Stomach smooth muscle (tissue), 2 donors: ENCODE measurements at regions not wholly inside any gene's neighbourhood (a gene's known extent, or its start where the extent isn't known, plus 50 kb on each side); places are given as distances from the start of the nearest gene placed in this dataset.
"Not testable (repeated sequence)": the region's sequence is repeated elsewhere in the genome, so short reads cannot be mapped to it uniquely, and the experiment has no call there.

ENCODE experiments used
- H3K27ac ChIP-seq: one replicate; pipeline ENCODE4 v1.7.0; 2013; ENCODE audit warnings: mild to moderate bottlenecking, low read length, inconsistent platforms
- H3K27me3 ChIP-seq, 2 donors: one replicate each; pipeline ENCODE4 v1.7.0; 2013; ENCODE audit warnings: low read length in 2 of 2; ENCODE audit not compliant: insufficient read depth in 2 of 2, control insufficient read depth in 1 of 2
- H3K36me3 ChIP-seq, 2 donors: one replicate each; pipeline ENCODE4 v1.7.0; 2013; ENCODE audit warnings: low read length in 2 of 2; ENCODE audit not compliant: control insufficient read depth in 2 of 2, insufficient read depth in 2 of 2
- H3K4me1 ChIP-seq: one replicate; pipeline ENCODE4 v1.7.0; 2013; ENCODE audit warnings: low read length; ENCODE audit not compliant: control insufficient read depth, insufficient read depth
- H3K4me3 ChIP-seq, 2 donors: one replicate each; pipeline ENCODE4 v1.7.0; 2013; ENCODE audit warnings: low read length in 2 of 2
- H3K9ac ChIP-seq, 2 donors: one replicate each; pipeline ENCODE4 v1.7.0; 2013; ENCODE audit warnings: low read length in 2 of 2, mild to moderate bottlenecking in 1 of 2
- H3K9me3 ChIP-seq, 2 donors: one replicate each; pipeline ENCODE4 v1.7.0; 2013; ENCODE audit warnings: low read length in 2 of 2; ENCODE audit not compliant: control insufficient read depth in 2 of 2
- donor health status: healthy.
- donor health status: Pancreatic carcinoma.

DNA sequence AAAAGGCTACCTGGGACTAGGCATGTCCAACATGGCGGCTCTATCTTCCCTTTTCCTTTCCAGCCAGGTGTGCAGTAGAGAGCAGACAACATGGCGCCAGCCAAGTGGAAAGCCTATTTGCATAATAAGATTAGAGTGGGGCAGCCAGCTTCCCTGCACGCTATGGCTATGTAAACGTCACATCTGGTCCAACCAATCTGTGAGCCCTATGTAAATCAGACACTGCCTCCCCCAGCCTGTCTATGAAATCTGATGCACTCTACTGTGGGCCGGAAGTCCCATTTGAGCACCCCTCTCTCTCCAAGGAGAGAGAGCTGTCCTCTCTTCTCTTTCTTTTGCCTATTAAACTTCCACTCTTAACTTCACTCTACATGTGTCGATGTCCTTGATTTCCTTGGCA lies 984.9 kb upstream of the AUTS2 start:
- no peak overlapping the region for H3K4me3 ChIP-seq
- no peaks in the 10 kb centered on the region for H3K36me3 ChIP-seq
- H3K9ac ChIP-seq = no peak overlapping the region
- H3K27me3 ChIP-seq = no peaks in the 10 kb centered on the region
- H3K4me1 ChIP-seq = no peaks in the 10 kb centered on the region
- H3K27ac ChIP-seq = no peak overlapping the region
- H3K9me3 ChIP-seq = peaks cover 3 to 25% of the 10 kb centered on the region in 2 donors

GRCh38 chr7:68613897-68614296 lies 984.4 kb upstream of the AUTS2 start:
- H3K4me1 ChIP-seq = no peaks in the 10 kb centered on the region
- H3K9me3 ChIP-seq = peaks cover 0 to 22% of the 10 kb centered on the region in 2 donors
- H3K27me3 ChIP-seq = no peaks in the 10 kb centered on the region
- H3K27ac ChIP-seq = no peak overlapping the region
- H3K4me3 ChIP-seq = no peak overlapping the region
- no peak overlapping the region for H3K9ac ChIP-seq
- H3K36me3 ChIP-seq = no peaks in the 10 kb centered on the region

DNA sequence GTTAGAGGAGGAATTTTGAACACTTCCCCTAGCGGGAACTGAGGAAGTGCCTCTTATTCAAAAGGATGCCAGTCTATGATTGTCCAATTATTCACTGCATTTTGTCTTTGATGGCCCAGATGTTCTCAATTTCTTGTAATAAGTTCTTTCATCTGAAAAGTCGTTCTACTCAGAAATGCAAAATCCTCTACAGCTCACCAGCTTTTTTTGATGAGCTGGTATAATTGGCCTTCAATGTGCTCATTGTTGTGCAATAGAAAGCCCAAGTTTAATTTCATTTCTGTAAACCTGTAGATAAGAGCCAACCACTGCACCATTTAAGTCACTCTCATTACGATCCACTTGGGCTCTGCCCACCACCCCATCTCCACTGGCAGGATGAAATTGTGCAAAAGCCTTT lies 978.7 kb upstream of the AUTS2 start:
- Histone ChIP-seq H3K27me3 (no peaks in the 10 kb centered on the region), H3K4me3 (no peak overlapping the region), H3K9ac (no peak overlapping the region), H3K4me1 (no peaks in the 10 kb centered on the region), H3K27ac (no peak overlapping the region), H3K9me3 (peaks cover 0 to 20% of the 10 kb centered on the region in 2 donors), H3K36me3 (no peaks in the 10 kb centered on the region)

GRCh38 chr7:68622500-68622899 lies 975.8 kb upstream of the AUTS2 start:
- no peaks in the 10 kb centered on the region for H3K4me1 ChIP-seq
- no peak overlapping the region for H3K9ac ChIP-seq
- no peak overlapping the region for H3K4me3 ChIP-seq
- H3K36me3 ChIP-seq = no peaks in the 10 kb centered on the region
- peaks cover 0 to 3% of the 10 kb centered on the region in 2 donors for H3K9me3 ChIP-seq
- H3K27me3 ChIP-seq = no peaks in the 10 kb centered on the region
- no peak overlapping the region for H3K27ac ChIP-seq

GRCh38 chr7:68623030-68623429 lies 975.2 kb upstream of the AUTS2 start:
- Histone ChIP-seq H3K36me3 (no peaks in the 10 kb centered on the region), H3K9me3 (no peaks in the 10 kb centered on the region), H3K27ac (no peak overlapping the region), H3K27me3 (no peaks in the 10 kb centered on the region), H3K9ac (no peak overlapping the region), H3K4me3 (no peak overlapping the region), H3K4me1 (no peaks in the 10 kb centered on the region)

- no peaks in the 10 kb centered on the region for H3K4me1 ChIP-seq
- no peak overlapping the region for H3K9ac ChIP-seq
- H3K27me3 ChIP-seq = no peaks in the 10 kb centered on the region
- no peaks in the 10 kb centered on the region for H3K9me3 ChIP-seq
- H3K36me3 ChIP-seq = no peaks in the 10 kb centered on the region
- no peak overlapping the region for H3K27ac ChIP-seq
- no peak overlapping the region for H3K4me3 ChIP-seq
Observed at GRCh38 chr7:68627247-68627864, 970.9 kb upstream of the AUTS2 start.

- H3K9ac ChIP-seq, H3K4me3 ChIP-seq, H3K27me3 ChIP-seq, H3K4me1 ChIP-seq, H3K27ac ChIP-seq, H3K36me3 ChIP-seq, H3K9me3 ChIP-seq: not testable (repeated sequence)
Observed at GRCh38 chr7:68630914-68631313, 967.4 kb upstream of the AUTS2 start.

DNA sequence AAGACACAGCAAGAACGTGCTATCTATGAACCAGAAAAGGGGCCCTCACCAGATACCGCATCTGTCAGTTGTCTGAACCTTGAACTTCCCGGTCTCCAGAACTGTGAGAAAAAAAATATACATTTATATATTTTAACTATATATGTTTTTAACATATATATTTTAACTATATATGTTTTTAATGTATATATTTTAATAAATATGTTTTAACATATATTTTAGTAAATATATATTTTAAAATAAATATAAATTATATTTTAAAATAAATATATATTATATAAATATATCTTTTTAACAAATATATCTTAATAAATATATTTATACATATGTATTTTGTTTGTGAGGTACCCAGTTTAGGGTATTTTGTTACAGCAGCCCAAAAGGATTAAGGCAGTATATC lies 958.2 kb upstream of the AUTS2 start:
- H3K9me3 ChIP-seq = peaks cover 0 to 8% of the 10 kb centered on the region in 2 donors
- no peaks in the 10 kb centered on the region for H3K4me1 ChIP-seq
- H3K27ac ChIP-seq = no peak overlapping the region
- no peaks in the 10 kb centered on the region for H3K36me3 ChIP-seq
- H3K4me3 ChIP-seq = no peak overlapping the region
- H3K9ac ChIP-seq = no peak overlapping the region
- no peaks in the 10 kb centered on the region for H3K27me3 ChIP-seq

DNA sequence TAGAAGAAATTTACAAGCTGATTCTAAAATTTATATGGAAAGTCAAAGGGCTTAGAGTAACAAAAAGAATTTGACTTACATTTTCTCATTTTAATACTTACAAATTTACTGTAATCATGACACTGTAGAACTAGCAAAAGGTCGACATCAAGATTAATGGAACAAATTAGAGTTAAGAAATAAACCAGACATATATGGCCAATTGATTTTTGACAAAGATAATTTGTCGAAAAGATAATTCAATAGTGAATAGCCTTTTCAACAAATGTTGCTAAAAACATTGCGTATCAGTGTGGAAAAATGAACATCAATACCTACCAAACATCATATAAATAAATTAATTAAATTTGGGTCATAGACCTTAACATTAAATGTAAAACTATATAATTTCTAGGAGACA lies 955.5 kb upstream of the AUTS2 start:
- H3K27ac ChIP-seq = no peak overlapping the region
- no peaks in the 10 kb centered on the region for H3K36me3 ChIP-seq
- H3K4me3 ChIP-seq = no peak overlapping the region
- peaks cover 0 to 8% of the 10 kb centered on the region in 2 donors for H3K9me3 ChIP-seq
- no peaks in the 10 kb centered on the region for H3K27me3 ChIP-seq
- H3K9ac ChIP-seq = no peak overlapping the region
- H3K4me1 ChIP-seq = no peaks in the 10 kb centered on the region

GRCh38 chr7:68663392-68663791 lies 934.9 kb upstream of the AUTS2 start:
- Histone ChIP-seq H3K36me3 (no peaks in the 10 kb centered on the region), H3K4me3 (no peak overlapping the region), H3K9me3 (no peaks in the 10 kb centered on the region), H3K4me1 (no peaks in the 10 kb centered on the region), H3K27ac (no peak overlapping the region), H3K27me3 (no peaks in the 10 kb centered on the region), H3K9ac (no peak overlapping the region)

DNA sequence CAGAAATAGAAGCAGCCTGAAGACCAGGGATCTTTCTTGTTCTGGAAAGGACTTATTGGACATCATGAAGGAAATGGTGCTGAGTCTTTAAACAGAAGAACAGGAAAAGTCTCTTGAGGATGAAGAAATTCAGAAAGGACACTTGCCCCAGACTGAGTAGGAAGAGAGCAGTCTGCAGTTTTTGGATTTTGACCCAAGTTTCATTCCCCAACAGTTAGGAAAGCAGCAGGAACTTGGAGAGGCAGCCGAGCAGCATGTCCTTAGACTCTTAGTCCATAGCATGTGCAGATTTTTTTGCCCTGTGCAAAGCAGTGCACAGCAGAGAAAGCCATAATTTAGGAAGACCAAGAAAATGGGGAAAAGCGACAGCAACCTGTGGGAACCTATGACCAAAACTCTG lies 927.2 kb upstream of the AUTS2 start:
- Histone ChIP-seq H3K9me3 (no peaks in the 10 kb centered on the region), H3K27me3 (no peaks in the 10 kb centered on the region), H3K36me3 (no peaks in the 10 kb centered on the region), H3K9ac (no peak overlapping the region), H3K4me3 (no peak overlapping the region), H3K4me1 (no peaks in the 10 kb centered on the region), H3K27ac (no peak overlapping the region)
